Brain microvascular endothelial cell (primary cell): ENCODE measurements at regions not wholly inside any gene's neighbourhood (a gene's known extent, or its start where the extent isn't known, plus 50 kb on each side); places are given as distances from the start of the nearest gene placed in this dataset.
A peak's percentile ranks its signal among the peaks of the same experiment; 100 is the strongest.

ENCODE experiments used
- DNase-seq: peaks from one replicate; pipeline ENCODE4 v3.0.0-alpha.2; 2020
- H3K27ac ChIP-seq: fragments of 250-450 bp; sonication (Bioruptor Pico); 2 replicates; pipeline ENCODE4 v1.5.1; 2020; ENCODE audit warnings: mild to moderate bottlenecking, moderate library complexity
- H3K27me3 ChIP-seq: fragments of 250-450 bp; sonication (Bioruptor Pico); replicated peaks from 2 replicates; pipeline ENCODE4 v1.5.1; 2020; ENCODE audit warnings: mild to moderate bottlenecking
- H3K36me3 ChIP-seq: fragments of 250-450 bp; sonication (Bioruptor Pico); replicated peaks from 2 replicates; pipeline ENCODE4 v1.5.1; 2020; ENCODE audit warnings: mild to moderate bottlenecking
- H3K4me3 ChIP-seq: 2 replicates; pipeline ENCODE4 v1.5.1; 2011; ENCODE audit warnings: low read depth, mild to moderate bottlenecking, control low read depth, low read length, moderate library complexity
- CTCF ChIP-seq: IDR thresholded peaks from 2 replicates; pipeline ENCODE4 v1.5.1; 2011; ENCODE audit warnings: low read depth, mild to moderate bottlenecking, moderate library complexity, low read length, control low read depth, inconsistent platforms; ENCODE audit errors: missing control alignments
- in situ Hi-C: cut with HindIII; loops from 2 replicates; pipeline ENCODE4 v1.10.0; 2017; ENCODE audit warnings: low sequenced_read_pairs, low pct_ligation_motif_present

- Histone ChIP-seq H3K27me3 (no peaks in the 10 kb centered on the region), H3K4me3 (no peak overlapping the region), H3K27ac (no peak overlapping the region), H3K36me3 (no peaks in the 10 kb centered on the region)
- no peak for DNase-seq
- no peak for TF ChIP-seq CTCF
- in situ Hi-C loops = no loop called here
Measured at GRCh38 chr2:212945526-212945925, 205.9 kb downstream of the IKZF2 start.

GRCh38 chr2:212943351-212943750 lies 208.1 kb downstream of the IKZF2 start:
- no peaks in the 10 kb centered on the region for H3K27me3 ChIP-seq
- no peak overlapping the region for H3K27ac ChIP-seq
- no peak for TF ChIP-seq CTCF
- in situ Hi-C loops = no loop called here
- H3K4me3 ChIP-seq = no peak overlapping the region
- no peak for DNase-seq
- H3K36me3 ChIP-seq = no peaks in the 10 kb centered on the region

GRCh38 chr2:212941361-212941760 lies 210.1 kb downstream of the IKZF2 start:
- in situ Hi-C loops = no loop called here
- no peak for DNase-seq
- TF ChIP-seq CTCF = no peak
- Histone ChIP-seq H3K4me3 (no peak overlapping the region), H3K27me3 (no peaks in the 10 kb centered on the region), H3K36me3 (no peaks in the 10 kb centered on the region), H3K27ac (no peak overlapping the region)

DNA sequence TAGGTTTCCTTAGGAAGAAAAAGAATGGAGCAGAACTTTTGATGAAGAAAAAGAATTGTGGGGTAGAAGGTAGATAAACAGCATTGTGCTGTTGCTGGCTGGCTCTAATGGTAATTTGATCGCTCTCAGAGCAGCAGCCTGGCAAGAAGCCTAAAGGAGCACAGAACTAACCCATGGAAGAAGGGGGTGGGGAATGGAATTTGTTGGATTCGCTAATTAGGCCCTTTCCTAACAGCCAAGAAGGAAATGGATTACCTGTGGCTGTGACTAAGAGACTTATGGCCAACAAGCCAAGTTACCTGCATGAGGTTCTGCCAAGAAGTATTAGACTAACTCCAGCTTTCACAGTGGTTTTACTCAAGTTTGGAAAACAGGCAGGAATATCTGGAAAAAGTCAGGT lies 210.6 kb downstream of the IKZF2 start:
- TF ChIP-seq CTCF = no peak
- Histone ChIP-seq H3K27ac (no peak overlapping the region), H3K36me3 (no peaks in the 10 kb centered on the region), H3K27me3 (no peaks in the 10 kb centered on the region), H3K4me3 (no peak overlapping the region)
- peak; percentile 24 for DNase-seq
- in situ Hi-C loops = no loop called here

- no peak for DNase-seq
- in situ Hi-C loops = no loop called here
- H3K4me3 ChIP-seq = no peak overlapping the region
- TF ChIP-seq CTCF = no peak
- H3K27me3 ChIP-seq = no peaks in the 10 kb centered on the region
- H3K27ac ChIP-seq = no peak overlapping the region
- H3K36me3 ChIP-seq = no peaks in the 10 kb centered on the region
Measured at GRCh38 chr2:212939777-212940531, 211.5 kb downstream of the IKZF2 start.
